NCI-H526 treated with DMSO at 0.1 percent for 48 hours (cell line): ENCODE measurements at regions not wholly inside any gene's neighbourhood (a gene's known extent, or its start where the extent isn't known, plus 50 kb on each side); places are given as distances from the start of the nearest gene placed in this dataset.

ENCODE experiments used
- DNase-seq: peaks from one replicate; lab custom pipeline; 2025; lab: John Stamatoyannopoulos, UW

GRCh38 chr1:5379176-5379759 lies 613.0 kb downstream of the NPHP4 start:
- no peak for DNase-seq

- no peak for DNase-seq
Measured at GRCh38 chr1:5376538-5377247, 615.5 kb downstream of the NPHP4 start.

DNA sequence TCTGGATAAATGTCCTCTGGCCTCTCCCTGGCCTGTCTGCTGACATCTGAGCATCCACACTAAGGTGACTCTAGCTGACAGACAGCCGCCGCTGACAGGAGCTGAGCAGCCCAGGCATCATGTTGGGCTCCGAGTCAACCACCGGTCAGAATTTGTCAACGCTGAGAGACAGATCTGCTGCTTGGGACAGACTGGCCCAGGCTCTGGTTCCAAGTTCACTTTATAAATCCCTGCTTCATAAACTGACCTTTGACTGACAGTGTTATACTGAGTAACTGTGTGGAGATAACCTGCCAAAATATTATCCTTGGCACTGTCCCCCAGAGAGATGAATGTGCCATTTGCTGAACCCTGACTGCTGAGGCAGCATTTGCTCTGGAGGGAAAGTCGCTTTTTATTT lies 616.7 kb downstream of the NPHP4 start:
- no peak for DNase-seq

- DNase-seq: no peak
Measured at GRCh38 chr1:5374192-5374591, 618.0 kb downstream of the NPHP4 start.

GRCh38 chr1:5373281-5373680 lies 618.9 kb downstream of the NPHP4 start:
- no peak for DNase-seq

DNA sequence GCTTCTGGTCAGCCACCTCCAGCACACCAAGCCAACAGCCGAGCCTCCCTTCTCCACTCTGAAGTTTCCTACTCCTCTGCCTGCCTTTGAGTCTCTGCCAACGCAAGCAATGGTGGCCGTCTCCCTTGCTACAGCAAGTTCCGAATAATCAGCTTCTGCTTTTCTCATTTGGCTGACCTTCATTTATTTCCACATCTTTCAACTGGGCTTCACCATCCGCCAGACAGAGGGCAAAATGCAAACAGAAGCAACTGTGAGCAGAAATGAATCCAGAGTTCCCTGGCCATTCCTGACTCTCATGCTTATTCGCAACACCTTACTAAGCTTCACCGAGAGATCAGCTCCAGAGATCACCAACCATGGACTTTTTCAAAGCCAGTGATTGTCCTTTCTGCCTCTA lies 621.0 kb downstream of the NPHP4 start:
- no peak for DNase-seq

DNA sequence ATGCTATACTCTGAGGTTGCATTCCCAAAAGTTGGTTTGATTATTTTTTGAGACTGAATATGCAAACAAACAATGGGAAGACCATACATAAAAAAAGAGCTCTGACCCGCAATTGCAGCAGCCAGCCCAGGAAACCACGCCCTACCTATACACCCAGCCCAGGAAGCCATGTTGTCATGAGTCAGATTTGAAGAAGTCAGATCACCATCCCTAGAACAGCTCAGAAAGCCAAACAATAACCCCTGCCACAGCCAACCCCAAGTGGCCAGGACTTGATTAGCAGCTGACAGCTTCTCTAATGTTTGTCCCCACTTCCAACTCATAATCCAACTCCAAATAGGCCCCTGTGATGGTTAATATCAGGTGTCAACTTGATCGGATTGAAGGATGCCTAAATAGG lies 621.9 kb downstream of the NPHP4 start:
- DNase-seq: no peak

GRCh38 chr1:5369223-5369622 lies 623.0 kb downstream of the NPHP4 start:
- no peak for DNase-seq

- no peak for DNase-seq
Measured at GRCh38 chr1:5368201-5368600, 624.0 kb downstream of the NPHP4 start.

- DNase-seq: no peak
Measured at GRCh38 chr1:5367306-5367705, 624.9 kb downstream of the NPHP4 start.

DNA sequence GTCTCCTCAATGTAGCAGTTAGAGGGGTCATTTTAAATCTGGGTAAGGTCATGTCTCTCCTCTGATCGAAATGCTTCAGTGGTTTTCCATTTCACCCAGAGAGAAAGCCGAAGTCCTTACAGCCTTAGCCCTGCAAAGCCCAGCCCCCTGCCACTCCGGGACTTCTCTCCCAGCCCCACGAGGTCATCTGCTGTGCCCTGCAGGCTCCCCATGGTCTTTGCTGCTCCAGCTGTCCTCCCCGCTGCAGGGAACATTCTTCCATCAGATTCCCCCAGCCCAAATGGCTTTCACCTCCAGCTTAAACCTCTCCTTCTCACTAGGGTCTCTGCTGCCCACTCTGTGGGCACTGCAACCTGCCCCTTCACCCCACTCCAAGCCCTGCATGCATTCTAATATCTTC lies 626.5 kb downstream of the NPHP4 start:
- no peak for DNase-seq

GRCh38 chr1:5364591-5364990 lies 627.6 kb downstream of the NPHP4 start:
- no peak for DNase-seq

DNA sequence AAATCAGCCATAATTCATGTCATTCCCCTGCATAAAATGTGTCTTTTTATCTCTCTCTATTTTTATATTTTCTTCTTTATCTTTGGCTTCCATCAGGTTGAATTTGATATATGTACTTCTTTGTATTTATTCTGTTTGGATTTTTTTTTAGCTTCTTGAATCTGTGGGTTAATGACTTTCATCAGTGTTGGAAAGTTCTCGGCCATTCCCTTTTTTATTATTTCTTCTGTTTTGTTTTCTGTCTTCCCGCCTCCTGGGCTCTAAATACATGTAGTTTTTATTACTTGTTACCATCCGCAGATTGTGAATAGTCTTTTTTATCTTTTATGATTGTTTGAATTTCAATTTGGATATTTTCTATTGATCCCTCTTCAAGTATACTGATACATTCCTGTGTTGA lies 637.5 kb downstream of the NPHP4 start:
- no peak for DNase-seq

DNA sequence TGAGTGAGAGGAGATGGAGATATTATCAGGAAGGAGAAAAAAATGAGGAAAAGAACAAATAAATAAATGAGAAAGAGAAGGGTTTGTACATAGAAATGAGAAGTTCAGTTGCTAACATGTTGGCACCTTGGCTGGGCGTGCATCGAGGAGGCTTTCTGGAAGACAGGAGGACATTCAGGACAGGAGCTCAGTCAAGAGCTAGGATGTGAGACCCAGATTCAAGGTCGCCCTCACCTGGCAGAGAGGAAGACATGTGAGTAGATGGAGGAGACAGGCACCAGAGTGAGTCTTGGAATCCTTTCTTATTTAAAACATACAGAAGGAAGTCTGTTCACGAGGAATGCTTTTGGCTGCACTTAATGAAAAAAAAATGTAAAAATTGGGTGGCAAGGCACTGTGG lies 640.9 kb downstream of the NPHP4 start:
- no peak for DNase-seq

DNA sequence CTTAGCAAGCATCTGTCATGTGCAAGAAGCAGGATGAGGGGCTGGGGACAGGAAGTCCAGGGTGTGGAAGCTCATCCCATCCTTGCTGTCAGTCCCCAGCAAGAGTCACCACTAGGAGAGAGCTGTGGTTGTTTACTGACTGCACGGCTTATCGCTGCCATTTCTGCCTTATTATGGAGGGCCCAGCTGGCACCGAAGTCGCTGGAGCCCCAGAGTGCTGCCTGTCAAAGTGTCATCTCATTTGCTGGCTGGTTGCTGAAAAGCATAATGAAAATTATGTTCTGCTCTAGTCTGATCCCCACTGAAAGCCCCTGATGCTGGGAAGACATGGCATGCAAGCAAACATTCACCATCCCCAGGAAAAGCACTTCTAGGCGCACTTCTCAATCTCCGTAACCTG lies 642.7 kb downstream of the NPHP4 start:
- no peak for DNase-seq

DNA sequence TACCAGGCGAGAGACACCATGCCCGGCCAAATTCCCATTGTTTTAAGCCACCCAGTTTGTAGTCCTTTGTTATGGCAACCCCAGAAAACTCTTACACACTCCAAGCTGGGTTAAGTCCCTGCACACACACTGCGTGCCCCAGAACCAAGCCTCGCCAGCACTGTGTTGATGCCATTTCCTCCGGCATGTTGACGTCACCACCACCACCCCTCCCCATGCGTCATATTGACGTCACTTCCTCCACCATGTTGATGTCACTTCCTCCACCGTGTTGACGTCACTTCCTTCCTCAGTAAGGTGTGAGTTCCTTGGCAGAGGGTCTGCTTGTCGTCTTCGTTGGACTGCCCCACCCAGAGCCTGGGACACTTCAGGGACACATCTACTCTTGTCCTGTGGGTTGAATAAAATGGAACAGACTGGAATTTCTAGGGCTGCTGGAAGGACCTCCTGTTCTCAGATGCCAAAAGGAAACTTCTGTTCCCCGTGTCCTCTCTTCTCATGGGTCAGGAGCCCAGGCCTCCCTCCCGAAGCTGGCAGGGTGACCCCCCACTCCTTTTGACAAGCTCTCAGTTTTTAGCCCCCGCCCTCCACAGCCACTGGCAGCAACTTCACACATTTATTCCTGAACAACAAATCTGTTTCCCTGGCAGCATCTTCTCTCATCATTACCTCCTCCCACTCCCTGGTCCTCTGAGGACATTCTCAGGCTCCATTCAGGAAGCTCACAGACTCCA lies 643.3 kb downstream of the NPHP4 start:
- DNase-seq: no peak

GRCh38 chr1:5347726-5348125 lies 644.5 kb downstream of the NPHP4 start:
- no peak for DNase-seq

DNA sequence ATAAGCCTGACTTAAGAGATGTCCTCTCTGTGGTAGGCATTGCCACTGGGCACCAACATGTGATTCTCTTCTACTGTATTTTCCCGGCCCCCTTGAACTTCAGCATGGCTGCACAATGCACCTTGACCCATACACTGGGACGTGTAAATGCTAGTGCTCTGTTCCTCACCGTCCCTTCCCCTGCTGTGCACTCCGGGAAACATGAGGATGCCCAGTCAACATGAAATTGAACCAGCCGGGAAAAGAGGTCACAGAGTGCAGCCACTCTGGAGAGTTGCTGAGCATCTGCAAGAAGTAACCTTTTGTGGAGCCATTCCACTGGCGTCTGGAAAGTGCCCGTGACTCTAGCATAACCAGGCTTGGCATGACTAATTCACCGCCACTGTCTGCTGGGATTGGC lies 646.7 kb downstream of the NPHP4 start:
- DNase-seq: no peak

- no peak for DNase-seq
Measured at GRCh38 chr1:5343256-5344020, 648.8 kb downstream of the NPHP4 start.

DNA sequence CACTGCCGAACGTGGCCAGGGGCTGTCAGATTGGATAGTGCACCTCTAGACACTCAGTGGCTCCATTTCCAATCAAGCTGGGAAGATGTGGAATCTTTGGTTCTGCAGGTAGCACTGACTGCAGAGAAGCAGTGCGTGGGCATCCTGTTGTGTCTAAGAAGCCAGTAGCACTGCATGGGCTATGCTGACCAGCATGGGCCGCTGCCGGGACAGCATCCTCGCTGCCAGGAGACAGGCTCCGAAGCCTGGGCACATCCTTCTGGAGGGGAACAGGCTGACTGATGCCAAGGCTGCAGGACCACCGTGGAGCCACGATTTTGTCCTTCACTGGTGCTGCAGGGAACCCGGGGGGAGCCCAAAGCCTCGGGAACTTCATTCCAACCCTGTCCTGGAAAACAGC lies 649.4 kb downstream of the NPHP4 start:
- no peak for DNase-seq

DNA sequence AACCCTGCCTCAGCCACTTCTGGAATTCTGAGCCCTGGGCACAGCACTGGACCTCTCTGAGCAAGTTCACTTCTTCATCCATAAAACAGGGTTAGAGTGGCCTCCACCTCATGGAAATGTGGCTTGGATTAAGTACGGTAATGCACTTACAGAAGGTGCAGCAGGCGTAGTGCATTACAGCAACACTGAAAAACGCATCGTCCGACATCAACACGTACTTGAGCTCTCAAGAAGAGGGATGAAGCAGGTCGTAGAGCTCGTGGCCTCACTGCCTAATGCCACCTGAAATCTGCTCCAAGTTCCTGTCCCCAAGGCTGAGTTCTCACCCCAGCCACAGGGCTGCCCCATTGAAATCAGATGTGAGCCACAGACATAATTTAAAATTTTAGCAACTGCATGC lies 650.1 kb downstream of the NPHP4 start:
- no peak for DNase-seq

DNA sequence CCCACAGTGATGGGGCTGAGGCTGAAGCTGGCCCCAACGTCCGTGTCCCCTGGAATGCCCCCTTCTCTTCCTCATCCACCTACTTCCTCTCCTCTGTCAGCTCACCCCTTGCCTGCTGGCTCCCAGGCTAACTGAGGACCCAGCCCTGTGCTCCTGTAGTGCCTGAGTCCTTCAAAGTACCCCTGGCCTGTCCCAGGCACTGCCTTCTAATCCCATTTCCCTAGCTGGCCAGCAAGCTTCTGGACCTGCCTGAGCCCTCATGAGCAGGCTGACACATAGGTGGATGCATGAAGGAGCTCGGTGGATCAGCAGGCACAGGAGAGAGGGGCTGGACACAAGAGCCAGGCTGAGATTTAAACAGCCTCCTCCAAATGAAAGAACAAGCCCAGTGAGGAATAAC lies 650.8 kb downstream of the NPHP4 start:
- no peak for DNase-seq
